ENCODE measurements at regions not wholly inside any gene's neighbourhood (a gene's known extent, or its start where the extent isn't known, plus 50 kb on each side); places are given as distances from the start of the nearest gene placed in this dataset.

- TF ChIP-seq POLR2AphosphoS5 (IDR thresholded peaks at IDR 0.05) = no peak
- no peak for TF ChIP-seq POLR2A (IDR thresholded peaks at IDR 0.05)
- TF ChIP-seq EP300 (IDR thresholded peaks at IDR 0.05) = no peak
- no peak for TF ChIP-seq CTCF (IDR thresholded peaks at IDR 0.05)
- WGBS, 2 donors (ENCODE audit: low coverage in 1 of 2) = 79% methylated on average over 2 of the region's 2 CpGs; no CpG with 5 or more reads in 1 of the 2 donors
- Histone ChIP-seq H3K36me3 (no peaks in the 10 kb centered on the region), H3K4me3 (no peak overlapping the region), H3K9me3 (no peaks in the 10 kb centered on the region), H3K27me3 (no peaks in the 10 kb centered on the region), H3K27ac (no peak overlapping the region), H3K4me1 (no peaks in the 10 kb centered on the region)
- no peak for ATAC-seq
Observed at GRCh38 chr5:143453720-143454119, 50.2 kb upstream of the NR3C1 start.

Small RNA genes lying in the stretch of these regions (small RNA-seq; reads per million reads assigned to genes)
- gene MIR5197 (0 reads per million in 4 donors), gene RNU7-156P (0 reads per million in 4 donors)

Measured in gastroesophageal sphincter (tissue), 4 donors.